ENCODE measurements at regions not wholly inside any gene's neighbourhood (a gene's known extent, or its start where the extent isn't known, plus 50 kb on each side); places are given as distances from the start of the nearest gene placed in this dataset.

GRCh38 chr1:69321311-69321710 is 246.4 kb upstream of the LRRC7 start:
- TF ChIP-seq CTCF (IDR thresholded peaks at IDR 0.05; ENCODE audit: insufficient read depth, low read length, missing control alignments) = no peak
- no peak for DNase-seq (ENCODE audit: low read depth, low spot score)
- POLR2A ChIA-PET = no interaction called here
- CTCF ChIA-PET = no interaction called here
- H3K4me3 ChIP-seq (ENCODE audit: low read depth, low read length) = no peak overlapping the region

- TF ChIP-seq CTCF (IDR thresholded peaks at IDR 0.05; ENCODE audit: insufficient read depth, low read length, missing control alignments) = no peak
- CTCF ChIA-PET = no interaction called here
- no peak overlapping the region for H3K4me3 ChIP-seq (ENCODE audit: low read depth, low read length)
- no peak for DNase-seq (ENCODE audit: low read depth, low spot score)
- POLR2A ChIA-PET = no interaction called here
Measured at GRCh38 chr1:69328186-69328585, 239.5 kb upstream of the LRRC7 start.

- no peak overlapping the region for H3K4me3 ChIP-seq (ENCODE audit: low read depth, low read length)
- ChIA-PET POLR2A (no interaction called here), CTCF (no interaction called here)
- DNase-seq (ENCODE audit: low read depth, low spot score) = no peak
- TF ChIP-seq CTCF (IDR thresholded peaks at IDR 0.05; ENCODE audit: insufficient read depth, low read length, missing control alignments) = no peak
Measured at GRCh38 chr1:69363236-69363635, 204.5 kb upstream of the LRRC7 start.

- CTCF ChIA-PET = no interaction called here
- DNase-seq (ENCODE audit: low read depth, low spot score) = no peak
- POLR2A ChIA-PET = no interaction called here
- no peak overlapping the region for H3K4me3 ChIP-seq (ENCODE audit: low read depth, low read length)
- TF ChIP-seq CTCF (IDR thresholded peaks at IDR 0.05; ENCODE audit: insufficient read depth, low read length, missing control alignments) = no peak
Measured at GRCh38 chr1:69373520-69373919, 194.2 kb upstream of the LRRC7 start.

GRCh38 chr1:69376408-69376807 is 191.3 kb upstream of the LRRC7 start:
- CTCF ChIA-PET = no interaction called here
- no peak overlapping the region for H3K4me3 ChIP-seq (ENCODE audit: low read depth, low read length)

GRCh38 chr1:69377507-69377906 is 190.2 kb upstream of the LRRC7 start:
- ChIA-PET CTCF (no interaction called here), POLR2A (no interaction called here)
- H3K4me3 ChIP-seq (ENCODE audit: low read depth, low read length) = no peak overlapping the region
- no peak for DNase-seq (ENCODE audit: low read depth, low spot score)
- no peak for TF ChIP-seq CTCF (IDR thresholded peaks at IDR 0.05; ENCODE audit: insufficient read depth, low read length, missing control alignments)

More at GRCh38 chr1:69376408-69376807, 191.3 kb upstream of the LRRC7 start:
- POLR2A ChIA-PET = no interaction called here
- TF ChIP-seq CTCF (IDR thresholded peaks at IDR 0.05; ENCODE audit: insufficient read depth, low read length, missing control alignments) = no peak
- DNase-seq (ENCODE audit: low read depth, low spot score) = no peak
